Mesothelial cell of epicardium (in vitro differentiated cells): ENCODE measurements at regions not wholly inside any gene's neighbourhood (a gene's known extent, or its start where the extent isn't known, plus 50 kb on each side); places are given as distances from the start of the nearest gene placed in this dataset.

Experiments
- DNase-seq, 2 experiments: peaks; one replicate each; pipeline ENCODE4 v3.0.0; 2021; ENCODE audit warnings: low spot score in 2 of 2; ENCODE audit not compliant: unreplicated experiment in 2 of 2
- H3K27ac Mint-ChIP-seq: 2 replicates; pipeline ENCODE4 v1.8.0; 2021; ENCODE audit warnings: mixed read lengths
- H3K27me3 Mint-ChIP-seq: 2 replicates; pipeline ENCODE4 v1.8.0; 2021; ENCODE audit warnings: low read depth, mixed read lengths
- H3K36me3 Mint-ChIP-seq: 2 replicates; pipeline ENCODE4 v1.8.0; 2021; ENCODE audit warnings: mixed read lengths
- H3K4me1 Mint-ChIP-seq: 2 replicates; pipeline ENCODE4 v1.8.0; 2021; ENCODE audit warnings: mixed read lengths
- H3K4me3 Mint-ChIP-seq: 2 replicates; pipeline ENCODE4 v1.8.0; 2021; ENCODE audit warnings: mild to moderate bottlenecking, moderate library complexity, mixed read lengths
- H3K9me3 Mint-ChIP-seq: 2 replicates; pipeline ENCODE4 v1.8.0; 2021; ENCODE audit warnings: mixed read lengths
- TF ChIP-seq, protein P1 (sequence below): fragments of 200-600 bp; sonication (generic); IDR thresholded peaks from one replicate; pipeline ENCODE4 v1.5.0; 2021; ENCODE audit warnings: antibody characterized with exemption; ENCODE audit not compliant: unreplicated experiment

GRCh38 chr7:68454931-68455330 is 1143.3 kb upstream of the AUTS2 start:
- peaks cover 10% of the 10 kb centered on the region for H3K9me3 Mint-ChIP-seq
- peaks cover 5% of the 10 kb centered on the region for H3K36me3 Mint-ChIP-seq
- TF ChIP-seq, protein P1, sequence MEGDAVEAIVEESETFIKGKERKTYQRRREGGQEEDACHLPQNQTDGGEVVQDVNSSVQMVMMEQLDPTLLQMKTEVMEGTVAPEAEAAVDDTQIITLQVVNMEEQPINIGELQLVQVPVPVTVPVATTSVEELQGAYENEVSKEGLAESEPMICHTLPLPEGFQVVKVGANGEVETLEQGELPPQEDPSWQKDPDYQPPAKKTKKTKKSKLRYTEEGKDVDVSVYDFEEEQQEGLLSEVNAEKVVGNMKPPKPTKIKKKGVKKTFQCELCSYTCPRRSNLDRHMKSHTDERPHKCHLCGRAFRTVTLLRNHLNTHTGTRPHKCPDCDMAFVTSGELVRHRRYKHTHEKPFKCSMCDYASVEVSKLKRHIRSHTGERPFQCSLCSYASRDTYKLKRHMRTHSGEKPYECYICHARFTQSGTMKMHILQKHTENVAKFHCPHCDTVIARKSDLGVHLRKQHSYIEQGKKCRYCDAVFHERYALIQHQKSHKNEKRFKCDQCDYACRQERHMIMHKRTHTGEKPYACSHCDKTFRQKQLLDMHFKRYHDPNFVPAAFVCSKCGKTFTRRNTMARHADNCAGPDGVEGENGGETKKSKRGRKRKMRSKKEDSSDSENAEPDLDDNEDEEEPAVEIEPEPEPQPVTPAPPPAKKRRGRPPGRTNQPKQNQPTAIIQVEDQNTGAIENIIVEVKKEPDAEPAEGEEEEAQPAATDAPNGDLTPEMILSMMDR = no peak
- no peak for DNase-seq
- peaks cover 4% of the 10 kb centered on the region for H3K27me3 Mint-ChIP-seq
- H3K27ac Mint-ChIP-seq = no peak overlapping the region
- peaks cover 7% of the 10 kb centered on the region for H3K4me1 Mint-ChIP-seq
- H3K4me3 Mint-ChIP-seq = no peak overlapping the region

GRCh38 chr7:68456469-68456868 is 1141.8 kb upstream of the AUTS2 start:
- TF ChIP-seq, protein P1 = no peak
- peaks cover 4% of the 10 kb centered on the region for H3K27me3 Mint-ChIP-seq
- H3K9me3 Mint-ChIP-seq = peaks cover 10% of the 10 kb centered on the region
- no peak overlapping the region for H3K27ac Mint-ChIP-seq
- no peak overlapping the region for H3K4me3 Mint-ChIP-seq
- peaks cover 9% of the 10 kb centered on the region for H3K4me1 Mint-ChIP-seq
- H3K36me3 Mint-ChIP-seq = peaks cover 5% of the 10 kb centered on the region
- DNase-seq = no peak

DNA sequence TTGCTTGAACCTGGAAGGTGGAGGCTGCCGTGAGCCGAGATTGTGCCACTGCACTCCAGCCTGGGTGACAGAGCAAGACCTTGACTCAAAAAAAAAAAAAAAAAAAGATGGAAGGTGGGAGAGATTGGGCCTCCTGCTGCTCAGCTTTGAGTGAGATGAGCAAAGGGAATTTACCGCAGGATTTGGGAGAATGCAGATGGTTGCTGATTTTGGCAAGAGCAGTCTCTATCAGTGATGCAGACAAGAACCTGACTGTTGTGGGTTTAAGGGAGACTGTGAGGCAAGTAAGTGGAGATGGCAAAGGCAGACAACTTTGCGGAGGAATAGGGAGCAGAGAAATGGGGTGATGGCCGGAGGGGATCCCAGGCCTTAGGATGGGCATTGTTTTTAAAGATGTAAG is 1140.8 kb upstream of the AUTS2 start:
- DNase-seq = no peak
- Mint-ChIP-seq H3K36me3 (peaks cover 5% of the 10 kb centered on the region), H3K9me3 (peaks cover 10% of the 10 kb centered on the region), H3K4me3 (no peak overlapping the region), H3K4me1 (peaks cover 16% of the 10 kb centered on the region), H3K27me3 (peaks cover 7% of the 10 kb centered on the region), H3K27ac (no peak overlapping the region)
- TF ChIP-seq, protein P1 = no peak

DNA sequence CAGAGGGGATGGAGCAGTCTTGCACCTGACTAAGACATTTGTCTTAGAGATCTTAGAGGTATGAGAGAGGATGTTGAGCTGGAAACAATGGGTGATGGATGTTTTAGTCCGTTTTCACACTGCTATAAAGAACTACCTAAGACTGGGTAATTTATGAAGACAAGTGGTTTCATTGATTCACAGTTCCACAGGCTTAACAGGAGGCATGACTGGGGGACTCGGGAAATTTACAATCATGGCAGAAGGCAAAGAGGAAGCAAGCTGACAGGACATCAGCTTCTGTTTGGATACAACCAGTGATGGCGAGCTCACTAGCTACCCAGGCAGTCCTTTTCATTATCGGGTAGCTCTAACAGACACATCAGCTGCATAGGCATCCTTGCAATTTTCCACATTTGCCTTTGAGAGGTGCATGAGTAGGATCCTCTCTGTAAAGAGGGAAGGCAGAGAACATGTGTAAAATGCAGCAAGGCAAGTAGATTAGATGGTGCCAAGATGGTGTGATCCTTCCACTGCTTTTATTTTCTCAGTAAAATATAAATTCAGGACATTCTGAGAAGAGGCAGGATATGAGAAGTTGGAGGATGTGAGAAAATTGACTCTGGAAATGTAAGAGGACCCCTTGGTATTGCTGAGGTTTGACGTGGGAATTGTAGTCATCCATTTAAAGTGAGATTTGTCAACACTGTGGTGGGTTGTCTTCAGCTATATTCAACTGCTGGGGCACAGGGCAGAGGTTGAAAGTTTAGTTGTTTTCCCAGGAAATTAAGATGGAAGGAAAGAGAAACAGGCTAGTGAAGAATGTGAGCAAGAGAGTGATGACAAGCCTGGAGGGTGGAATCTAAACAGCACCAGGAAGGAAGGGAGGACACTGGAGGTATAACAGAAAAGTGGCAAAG is 1140.0 kb upstream of the AUTS2 start:
- no peak overlapping the region for H3K27ac Mint-ChIP-seq
- H3K27me3 Mint-ChIP-seq = peaks cover 7% of the 10 kb centered on the region
- no peak overlapping the region for H3K4me3 Mint-ChIP-seq
- H3K9me3 Mint-ChIP-seq = peaks cover 10% of the 10 kb centered on the region
- peaks cover 16% of the 10 kb centered on the region for H3K4me1 Mint-ChIP-seq
- no peak for DNase-seq
- TF ChIP-seq, protein P1 = no peak
- H3K36me3 Mint-ChIP-seq = peaks cover 5% of the 10 kb centered on the region

- peaks cover 5% of the 10 kb centered on the region for H3K36me3 Mint-ChIP-seq
- TF ChIP-seq, protein P1 = no peak
Measured at GRCh38 chr7:68461430-68461829, 1136.8 kb upstream of the AUTS2 start.

More at GRCh38 chr7:68461430-68461829, 1136.8 kb upstream of the AUTS2 start:
- Mint-ChIP-seq H3K9me3 (peaks cover 11% of the 10 kb centered on the region), H3K27ac (peak overlapping the region; percentile 1), H3K27me3 (peaks cover 7% of the 10 kb centered on the region), H3K4me1 (peaks cover 19% of the 10 kb centered on the region), H3K4me3 (no peak overlapping the region)
- no peak for DNase-seq
